Suprapubic skin (tissue), 4 donors: ENCODE measurements at regions not wholly inside any gene's neighbourhood (a gene's known extent, or its start where the extent isn't known, plus 50 kb on each side); places are given as distances from the start of the nearest gene placed in this dataset.

ENCODE experiments used
- DNase-seq, 2 donors: peaks; one replicate each; pipeline ENCODE4 v3.0.0-alpha.2; 2019; ENCODE audit warnings: low spot score in 2 of 2
- H3K27ac ChIP-seq: fragments of 200-600 bp; sonication (generic); one replicate; pipeline ENCODE4 v1.5.1; 2019
- H3K27me3 ChIP-seq: fragments of 200-600 bp; sonication (generic); one replicate; pipeline ENCODE4 v1.5.1; 2019
- H3K36me3 ChIP-seq: fragments of 200-600 bp; sonication (generic); one replicate; pipeline ENCODE4 v1.5.1; 2019
- H3K4me1 ChIP-seq: fragments of 200-600 bp; sonication (generic); one replicate; pipeline ENCODE4 v1.5.1; 2019
- H3K4me3 ChIP-seq: fragments of 200-600 bp; sonication (generic); one replicate; pipeline ENCODE4 v1.5.1; 2019; ENCODE audit warnings: mild to moderate bottlenecking
- H3K9me3 ChIP-seq: fragments of 200-600 bp; sonication (generic); one replicate; pipeline ENCODE4 v1.5.1; 2019
- CTCF ChIP-seq, 2 donors: fragments of 200-600 bp in 1 of 2; fragments of 450-650 bp in 1 of 2; sonication (generic) in 1 of 2; IDR thresholded peaks; one replicate each; pipeline ENCODE4 v1.5.1; 2016 to 2019; ENCODE audit warnings: antibody characterized with exemption in 2 of 2, mild to moderate bottlenecking in 1 of 2, moderate library complexity in 1 of 2
- EP300 ChIP-seq: sonication (generic); formaldehyde crosslinking; IDR thresholded peaks from one replicate; pipeline ENCODE4 v1.6.1; 2017; ENCODE audit warnings: antibody characterized with exemption
- POLR2A ChIP-seq, 2 donors: fragments of 450-650 bp; IDR thresholded peaks; one replicate each; pipeline ENCODE4 v1.6.1; 2017; ENCODE audit warnings: antibody characterized with exemption in 2 of 2, mild to moderate bottlenecking in 2 of 2, moderate library complexity in 2 of 2
- POLR2AphosphoS5 ChIP-seq, 3 donors: sonication (generic); formaldehyde crosslinking; IDR thresholded peaks; one replicate each; pipeline ENCODE4 v1.6.1; 2017; ENCODE audit warnings: antibody characterized with exemption in 3 of 3
- WGBS: methylation state at CpG from one replicate; pipeline ENCODE4 v1.1.5; 2018; 5-methylcytosine and 5-hydroxymethylcytosine counted together

- no peak for DNase-seq
- Histone ChIP-seq H3K9me3 (no peaks in the 10 kb centered on the region), H3K4me3 (no peak overlapping the region), H3K27me3 (no peaks in the 10 kb centered on the region), H3K27ac (no peak overlapping the region), H3K36me3 (no peaks in the 10 kb centered on the region), H3K4me1 (no peaks in the 10 kb centered on the region)
- TF ChIP-seq EP300 (no peak), POLR2A (IDR thresholded peaks at IDR 0.05) (no peak), CTCF (IDR thresholded peaks at IDR 0.05) (no peak), POLR2AphosphoS5 (IDR thresholded peaks at IDR 0.05) (no peak)
- 70% methylated on average over 1 of the region's 1 CpG for WGBS
These were observed 771.4 kb downstream of the TUSC7 start for GRCh38 chr3:117480972-117481371.

- H3K4me3 ChIP-seq: no peak overlapping the region
- TF ChIP-seq EP300 (no peak), POLR2A (IDR thresholded peaks at IDR 0.05) (no peak), POLR2AphosphoS5 (IDR thresholded peaks at IDR 0.05) (no peak), CTCF (IDR thresholded peaks at IDR 0.05) (no peak)
- no peaks in the 10 kb centered on the region for H3K4me1 ChIP-seq
- H3K27ac ChIP-seq: no peak overlapping the region
- DNase-seq: no peak
- no peaks in the 10 kb centered on the region for H3K27me3 ChIP-seq
- no peaks in the 10 kb centered on the region for H3K9me3 ChIP-seq
- WGBS: 94% methylated on average over 4 of the region's 4 CpGs
- no peaks in the 10 kb centered on the region for H3K36me3 ChIP-seq
These were observed 774.3 kb downstream of the TUSC7 start for GRCh38 chr3:117483839-117484238.

GRCh38 chr3:117485841-117486240, 776.3 kb downstream of the TUSC7 start:
- no peak for DNase-seq
- Histone ChIP-seq H3K9me3 (no peaks in the 10 kb centered on the region), H3K36me3 (no peaks in the 10 kb centered on the region), H3K27ac (no peak overlapping the region), H3K4me1 (no peaks in the 10 kb centered on the region), H3K4me3 (no peak overlapping the region), H3K27me3 (no peaks in the 10 kb centered on the region)
- TF ChIP-seq CTCF (IDR thresholded peaks at IDR 0.05): no peak
- no peak for TF ChIP-seq POLR2A (IDR thresholded peaks at IDR 0.05)
- TF ChIP-seq EP300: no peak
- TF ChIP-seq POLR2AphosphoS5 (IDR thresholded peaks at IDR 0.05): no peak

GRCh38 chr3:117486719-117487716, 777.4 kb downstream of the TUSC7 start:
- H3K27ac ChIP-seq: no peak overlapping the region
- no peaks in the 10 kb centered on the region for H3K9me3 ChIP-seq
- no peaks in the 10 kb centered on the region for H3K36me3 ChIP-seq
- 66% methylated on average over 5 of the region's 5 CpGs for WGBS
- H3K27me3 ChIP-seq: no peaks in the 10 kb centered on the region
- no peak overlapping the region for H3K4me3 ChIP-seq
- no peaks in the 10 kb centered on the region for H3K4me1 ChIP-seq
- DNase-seq: no peak
- TF ChIP-seq POLR2AphosphoS5 (IDR thresholded peaks at IDR 0.05): no peak
- TF ChIP-seq EP300: no peak
- TF ChIP-seq POLR2A (IDR thresholded peaks at IDR 0.05): no peak
- no peak for TF ChIP-seq CTCF (IDR thresholded peaks at IDR 0.05)

GRCh38 chr3:117488983-117489382, 779.4 kb downstream of the TUSC7 start:
- Histone ChIP-seq H3K27ac (no peak overlapping the region), H3K27me3 (no peaks in the 10 kb centered on the region), H3K36me3 (no peaks in the 10 kb centered on the region), H3K9me3 (no peaks in the 10 kb centered on the region), H3K4me3 (no peak overlapping the region), H3K4me1 (no peaks in the 10 kb centered on the region)
- no peak for DNase-seq
- TF ChIP-seq EP300: no peak
- no peak for TF ChIP-seq CTCF (IDR thresholded peaks at IDR 0.05)
- TF ChIP-seq POLR2AphosphoS5 (IDR thresholded peaks at IDR 0.05): no peak
- TF ChIP-seq POLR2A (IDR thresholded peaks at IDR 0.05): no peak
- WGBS: 78% methylated on average over 7 of the region's 7 CpGs
